ENCODE measurements at regions not wholly inside any gene's neighbourhood (a gene's known extent, or its start where the extent isn't known, plus 50 kb on each side); places are given as distances from the start of the nearest gene placed in this dataset.

DNA sequence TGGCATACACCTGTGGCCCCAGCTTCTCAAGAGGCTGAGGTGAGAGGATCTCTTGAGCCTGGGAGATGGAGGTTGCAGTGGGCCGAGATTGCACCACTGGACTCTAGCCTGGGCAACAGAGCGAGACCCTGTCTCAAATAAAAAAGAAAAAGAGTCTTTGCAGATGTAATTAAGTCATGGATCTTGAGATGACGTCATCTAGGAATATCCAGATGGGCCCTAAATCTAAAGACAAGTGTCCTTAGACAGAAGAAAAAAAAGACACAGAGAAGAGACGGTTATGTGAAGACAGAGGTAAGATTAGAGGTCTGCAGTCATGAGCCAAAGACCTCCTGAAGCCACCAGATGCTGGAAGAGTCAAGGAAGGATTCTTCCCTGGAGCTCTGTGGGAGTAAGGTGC, 74.3 kb downstream of the RHOB start:
- TF ChIP-seq, protein P1, sequence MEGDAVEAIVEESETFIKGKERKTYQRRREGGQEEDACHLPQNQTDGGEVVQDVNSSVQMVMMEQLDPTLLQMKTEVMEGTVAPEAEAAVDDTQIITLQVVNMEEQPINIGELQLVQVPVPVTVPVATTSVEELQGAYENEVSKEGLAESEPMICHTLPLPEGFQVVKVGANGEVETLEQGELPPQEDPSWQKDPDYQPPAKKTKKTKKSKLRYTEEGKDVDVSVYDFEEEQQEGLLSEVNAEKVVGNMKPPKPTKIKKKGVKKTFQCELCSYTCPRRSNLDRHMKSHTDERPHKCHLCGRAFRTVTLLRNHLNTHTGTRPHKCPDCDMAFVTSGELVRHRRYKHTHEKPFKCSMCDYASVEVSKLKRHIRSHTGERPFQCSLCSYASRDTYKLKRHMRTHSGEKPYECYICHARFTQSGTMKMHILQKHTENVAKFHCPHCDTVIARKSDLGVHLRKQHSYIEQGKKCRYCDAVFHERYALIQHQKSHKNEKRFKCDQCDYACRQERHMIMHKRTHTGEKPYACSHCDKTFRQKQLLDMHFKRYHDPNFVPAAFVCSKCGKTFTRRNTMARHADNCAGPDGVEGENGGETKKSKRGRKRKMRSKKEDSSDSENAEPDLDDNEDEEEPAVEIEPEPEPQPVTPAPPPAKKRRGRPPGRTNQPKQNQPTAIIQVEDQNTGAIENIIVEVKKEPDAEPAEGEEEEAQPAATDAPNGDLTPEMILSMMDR (IDR thresholded peaks at IDR 0.05): no peak
- TF ChIP-seq POLR2A (IDR thresholded peaks at IDR 0.05; ENCODE audit: low read length) (no peak), MYC (IDR thresholded peaks at IDR 0.05; ENCODE audit: borderline replicate concordance, low read length) (no peak), RAD21 (conservative IDR thresholded peaks at IDR 0.05 in 1 of 2, IDR thresholded peaks at IDR 0.05 in 1 of 2) (no peak), ZSCAN20 (CRISPR knock-in tag; IDR thresholded peaks at IDR 0.05) (no peak), MAFK (IDR thresholded peaks at IDR 0.05; ENCODE audit: partially characterized antibody) (no peak), CEBPB (IDR thresholded peaks at IDR 0.05) (no peak)

All from A549 (cell line).